H1 (cell line): ENCODE measurements at regions not wholly inside any gene's neighbourhood (a gene's known extent, or its start where the extent isn't known, plus 50 kb on each side); places are given as distances from the start of the nearest gene placed in this dataset.

Experiments used
- CTCF ChIA-PET: fragments of 300-600 bp; sonication (Branson Sonifier 250); formaldehyde crosslinking; loops from one replicate; lab custom pipeline; 2021; ENCODE audit not compliant: partially characterized antibody; lab: Charles Lee
- POLR2A ChIA-PET: fragments of 300-600 bp; sonication (Branson Sonifier 250); formaldehyde crosslinking; loops from one replicate; lab custom pipeline; 2021; ENCODE audit warnings: inconsistent platforms; ENCODE audit not compliant: partially characterized antibody; lab: Charles Lee
- DNase-seq, 2 experiments: peaks; one replicate each; pipeline versions ENCODE4 v3.0.0 to v3.0.0-alpha.2; 2010 to 2022; ENCODE audit warnings: low spot score in 2 of 2, low read depth in 1 of 2, mixed read lengths in 1 of 2
- FAIRE-seq: peaks from 2 replicates; lab custom pipeline; 2011; peaks lifted over from hg19 to GRCh38; lab: Jason Lieb, UNC
- H2AFZ ChIP-seq: 2 replicates; pipeline ENCODE4 v1.8.1; 2012; ENCODE audit warnings: low read length, inconsistent platforms
- H2AK5ac ChIP-seq: 2 replicates; pipeline ENCODE4 v1.6.1; 2013; ENCODE audit warnings: low read depth, low read length
- H2BK120ac ChIP-seq: replicated peaks from 2 replicates; pipeline ENCODE3; 2013; ENCODE audit warnings: low read depth, low read length, inconsistent platforms
- H2BK12ac ChIP-seq: 2 replicates; pipeline ENCODE4 v1.6.1; 2013; ENCODE audit warnings: low read depth, low read length
- H2BK15ac ChIP-seq: 2 replicates; pipeline ENCODE4 v1.6.1; 2013; ENCODE audit warnings: low read length
- H2BK20ac ChIP-seq: 2 replicates; pipeline ENCODE4 v1.6.1; 2013; ENCODE audit warnings: low read length
- H2BK5ac ChIP-seq: 2 replicates; pipeline ENCODE4 v1.6.1; 2013; ENCODE audit warnings: low read depth, low read length
- H3K14ac ChIP-seq: 2 replicates; pipeline ENCODE4 v1.6.1; 2013; ENCODE audit warnings: inconsistent platforms; ENCODE audit not compliant: insufficient read length
- H3K18ac ChIP-seq: 2 replicates; pipeline ENCODE4 v1.6.1; 2013; ENCODE audit warnings: low read length; ENCODE audit errors: extremely low read depth
- H3K23ac ChIP-seq: 2 replicates; pipeline ENCODE4 v1.6.1; 2013; ENCODE audit warnings: inconsistent platforms; ENCODE audit not compliant: insufficient read length
- H3K23me2 ChIP-seq: 2 replicates; pipeline ENCODE4 v1.6.1; 2013; ENCODE audit warnings: low read depth, low read length
- H3K27ac ChIP-seq: 2 replicates; pipeline ENCODE4 v1.6.1; 2011; ENCODE audit warnings: low read depth, low read length, inconsistent platforms
- H3K27me3 ChIP-seq, 4 experiments: replicated peaks in 1 of 4; 1 replicate in 1 of 4; 2 replicates in 3 of 4; pipeline versions ENCODE4 v1.6.1 to v1.8.1; 2011 to 2013; ENCODE audit warnings: low read length in 3 of 4, mild to moderate bottlenecking in 3 of 4, inconsistent platforms in 2 of 4, mixed read lengths in 2 of 4, moderate library complexity in 1 of 4; ENCODE audit not compliant: control insufficient read depth in 3 of 4, insufficient read depth in 3 of 4; ENCODE audit errors: extremely low read depth in 1 of 4
- H3K36me3 ChIP-seq, 4 experiments: 2 replicates each; pipeline versions ENCODE4 v1.6.1 to v1.8.1; 2011 to 2013; ENCODE audit warnings: mild to moderate bottlenecking in 4 of 4, low read length in 3 of 4, moderate library complexity in 2 of 4, control low read depth in 1 of 4, inconsistent platforms in 1 of 4; ENCODE audit not compliant: insufficient read depth in 4 of 4, control insufficient read depth in 2 of 4
- H3K4ac ChIP-seq: replicated peaks from 2 replicates; pipeline ENCODE3; 2013; ENCODE audit warnings: low read length, low read depth, mixed read lengths, inconsistent platforms; ENCODE audit not compliant: insufficient read length
- H3K4me1 ChIP-seq, 4 experiments: replicated peaks in 1 of 4; 1 replicate in 1 of 4; 2 replicates in 3 of 4; pipeline versions ENCODE4 v1.6.1 to v1.8.1; 2011 to 2013; ENCODE audit warnings: low read length in 3 of 4, inconsistent platforms in 2 of 4, mixed read lengths in 1 of 4; ENCODE audit not compliant: insufficient read depth in 4 of 4, control insufficient read depth in 3 of 4
- H3K4me2 ChIP-seq, 2 experiments: 2 replicates each; pipeline versions ENCODE4 v1.6.1 to v1.8.1; 2011 to 2013; ENCODE audit warnings: low read depth in 2 of 2, low read length in 2 of 2, control low read depth in 1 of 2, inconsistent platforms in 1 of 2, mild to moderate bottlenecking in 1 of 2; ENCODE audit not compliant: insufficient read depth in 1 of 2
- H3K4me3 ChIP-seq, 4 experiments: fragments of 200-600, 300-600 bp in 1 of 4; sonication (generic), shearing (Covaris generic), sonication (Bioruptor Twin) in 1 of 4; 2 replicates each; pipeline versions ENCODE4 v1.5.1 to v1.8.1; 2011 to 2016; ENCODE audit warnings: low read length in 4 of 4, low read depth in 3 of 4, control low read depth in 2 of 4, inconsistent platforms in 2 of 4, mild to moderate bottlenecking in 2 of 4, mixed read lengths in 1 of 4, moderate library complexity in 1 of 4; ENCODE audit not compliant: insufficient read depth in 2 of 4; ENCODE audit errors: extremely low read depth in 1 of 4
- H3K56ac ChIP-seq: replicated peaks from 2 replicates; pipeline ENCODE3; 2013; ENCODE audit warnings: low read depth, mild to moderate bottlenecking, mixed read lengths, low read length, inconsistent platforms; ENCODE audit not compliant: insufficient read length
- H3K79me1 ChIP-seq: 2 replicates; pipeline ENCODE4 v1.6.1; 2013; ENCODE audit warnings: low read depth, low read length, control low read depth
- H3K79me2 ChIP-seq, 2 experiments: 2 replicates each; pipeline versions ENCODE4 v1.6.1 to v1.8.1; 2012 to 2013; ENCODE audit warnings: low read length in 2 of 2, mild to moderate bottlenecking in 2 of 2, inconsistent platforms in 1 of 2; ENCODE audit not compliant: insufficient read depth in 2 of 2, control insufficient read depth in 1 of 2
- H3K9ac ChIP-seq, 4 experiments: replicated peaks in 1 of 4; 1 replicate in 1 of 4; 2 replicates in 3 of 4; pipeline versions ENCODE4 v1.6.1 to v1.8.1; 2011 to 2013; ENCODE audit warnings: low read depth in 3 of 4, low read length in 3 of 4, control low read depth in 2 of 4, mild to moderate bottlenecking in 2 of 4, moderate library complexity in 2 of 4, inconsistent platforms in 1 of 4; ENCODE audit errors: extremely low read depth in 1 of 4
- H3K9me3 ChIP-seq, 2 experiments: 2 replicates each; pipeline versions ENCODE4 v1.6.1 to v1.8.1; 2012 to 2013; ENCODE audit warnings: mild to moderate bottlenecking in 2 of 2, moderate library complexity in 2 of 2, control low read depth in 1 of 2, inconsistent platforms in 1 of 2, low read depth in 1 of 2, low read length in 1 of 2, mixed read lengths in 1 of 2; ENCODE audit not compliant: insufficient read depth in 2 of 2
- H4K20me1 ChIP-seq, 2 experiments: replicated peaks in 1 of 2; 2 replicates each; pipeline versions ENCODE3 to v1.8.1; 2011 to 2013; ENCODE audit warnings: inconsistent platforms in 2 of 2, low read length in 2 of 2, mild to moderate bottlenecking in 1 of 2; ENCODE audit not compliant: insufficient read depth in 2 of 2, control insufficient read depth in 1 of 2
- H4K5ac ChIP-seq: 2 replicates; pipeline ENCODE4 v1.6.1; 2013; ENCODE audit warnings: low read length, low read depth, mixed read lengths, inconsistent platforms; ENCODE audit not compliant: insufficient read length
- H4K8ac ChIP-seq: 2 replicates; pipeline ENCODE4 v1.8.0; 2013; ENCODE audit warnings: mild to moderate bottlenecking, moderate library complexity, low read length, inconsistent platforms; ENCODE audit not compliant: insufficient read depth; ENCODE audit errors: extremely low read depth
- H4K91ac ChIP-seq: replicated peaks from 2 replicates; pipeline ENCODE3; 2013; ENCODE audit warnings: low read length, mixed read lengths, inconsistent platforms; ENCODE audit not compliant: insufficient read length
- ASH2L ChIP-seq: fragments of 200-600, 300-600 bp; sonication (generic); IDR thresholded peaks from one replicate; pipeline ENCODE4 v1.7.1; 2017; ENCODE audit warnings: low read length
- BRCA1 ChIP-seq: IDR thresholded peaks from 2 replicates; pipeline ENCODE4 v1.6.1; 2012; ENCODE audit warnings: low read depth, low read length, improper control_type of control experiment
- CHD2 ChIP-seq: IDR thresholded peaks from 2 replicates; pipeline ENCODE4 v1.6.1; 2012; ENCODE audit warnings: low read length, improper control_type of control experiment
- JUND ChIP-seq: IDR thresholded peaks from 2 replicates; pipeline ENCODE4 v1.6.1; 2011; ENCODE audit warnings: mild to moderate bottlenecking, improper control_type of control experiment, low read length
- KDM1A ChIP-seq: fragments of 200-600, 300-600 bp; sonication (generic); IDR thresholded peaks from 2 replicates; pipeline ENCODE4 v1.7.1; 2016; ENCODE audit warnings: mild to moderate bottlenecking, low read length, borderline replicate concordance
- NRF1 ChIP-seq: IDR thresholded peaks from 2 replicates; pipeline ENCODE4 v1.6.1; 2011; ENCODE audit warnings: mild to moderate bottlenecking, low read depth, low read length, improper control_type of control experiment
- POLR2A ChIP-seq, 2 experiments: IDR thresholded peaks; 1 replicate in 1 of 2; 2 replicates in 1 of 2; pipeline ENCODE4 v1.6.1; 2011; ENCODE audit warnings: low read depth in 2 of 2, low read length in 2 of 2, mild to moderate bottlenecking in 2 of 2; ENCODE audit errors: control extremely low read depth in 1 of 2
- RNF2 ChIP-seq: fragments of 200-900, 300-1000 bp; sonication (generic); IDR thresholded peaks from 2 replicates; pipeline ENCODE4 v1.7.1; 2016; ENCODE audit warnings: borderline replicate concordance, low read depth, mild to moderate bottlenecking, antibody characterized with exemption, low read length; ENCODE audit not compliant: poor library complexity, severe bottlenecking; ENCODE audit errors: missing control alignments
- SIN3A ChIP-seq, 2 experiments: IDR thresholded peaks in 1 of 2; conservative IDR thresholded peaks in 1 of 2; 2 replicates each; pipeline ENCODE4 v1.6.1; 2011 to 2012; ENCODE audit warnings: low read length in 2 of 2, improper control_type of control experiment in 1 of 2, low read depth in 1 of 2, mild to moderate bottlenecking in 1 of 2
- SUZ12 ChIP-seq: fragments of 200-600 bp; sonication (generic); IDR thresholded peaks from 2 replicates; pipeline ENCODE4 v1.6.1; 2012; ENCODE audit warnings: mild to moderate bottlenecking, inconsistent platforms, low read length, moderate library complexity, mixed read lengths
- TBP ChIP-seq: IDR thresholded peaks from 2 replicates; pipeline ENCODE4 v1.6.1; 2011; ENCODE audit warnings: low read depth, low read length, improper control_type of control experiment
- WGBS, 2 experiments: shearing (Covaris generic) in 1 of 2; methylation state at CpG; one replicate each; pipeline versions ENCODE4 v1.1.6 to v1.1.7; 2013 to 2015; ENCODE audit warnings: low lambda C conversion rate in 2 of 2, mixed read lengths in 2 of 2, inconsistent platforms in 1 of 2, low coverage in 1 of 2, missing lambda C conversion rate in 1 of 2; ENCODE audit not compliant: insufficient replicate concordance in 2 of 2, insufficient coverage in 1 of 2, insufficient read length in 1 of 2; ENCODE audit errors: extremely low coverage in 1 of 2, missing lambda C conversion rate in 1 of 2; 5-methylcytosine and 5-hydroxymethylcytosine counted together
- TF ChIP-seq, protein P1 (sequence below): IDR thresholded peaks from 2 replicates; pipeline ENCODE4 v1.6.1; 2011; ENCODE audit warnings: low read length, improper control_type of control experiment

- Histone ChIP-seq H3K27me3 (no peaks in the 10 kb centered on the region; a peak in 1 of 7 replicates), H2BK20ac (no peak overlapping the region), H4K5ac (no peak overlapping the region), H4K91ac (no peak overlapping the region), H2BK15ac (no peak overlapping the region), H4K20me1 (no peaks in the 10 kb centered on the region), H3K36me3 (0 out of 8 replicates have a peak, but pooled peaks cover 0 to 3% (median 0%) of the 10 kb centered on the region in 4 experiments), H3K56ac (no peak overlapping the region), H3K9ac (no peak overlapping the region), H3K18ac (peak overlapping the region; percentile 65; the same call in 1 of the 2 replicates), H3K4me1 (peaks cover 2 to 8% (median 7%) of the 10 kb centered on the region in 4 experiments; a peak in 5 of 7 replicates), H3K9me3 (peaks cover 2 to 12% of the 10 kb centered on the region in 2 experiments; a peak in 3 of 4 replicates), H2AFZ (0 out of 2 replicates have a peak overlapping the region, but pooled peaks have one; percentile 9), H2BK120ac (peak overlapping the region; percentile 51), H3K79me1 (no peaks in the 10 kb centered on the region), H3K4ac (no peak overlapping the region), H3K4me3 (0 out of 8 replicates have a peak overlapping the region, but pooled peaks of 1 of the 4 experiments have one; percentile 1), H3K23ac (no peak overlapping the region), H3K79me2 (no peaks in the 10 kb centered on the region), H3K14ac (no peak overlapping the region), H3K23me2 (no peaks in the 10 kb centered on the region; the same call in 1 of the 2 replicates), H4K8ac (no peak overlapping the region), H2BK5ac (no peak overlapping the region; the same call in 1 of the 2 replicates), H3K27ac (no peak overlapping the region), H2AK5ac (no peak overlapping the region), H3K4me2 (peak overlapping the region; percentile 16 to 20; a peak in 3 of 4 replicates), H2BK12ac (peak overlapping the region; percentile 22; the same call in 1 of the 2 replicates)
- no peak for DNase-seq
- no peak for FAIRE-seq
- 28% methylated on average over 3 of the region's 3 CpGs; no CpG with 5 or more reads in 1 of the 2 experiments for WGBS, 2 experiments
- ChIA-PET POLR2A (interaction anchor here (1.3 kb wide), 1 partner anchor 8 kb away, joined by 3 read pairs; no protein-coding TSS in a partner anchor), CTCF (interaction anchor here (0.7 to 2.5 kb wide), 12 partner anchors 10 to 217 kb away, joined by 3 to 15 read pairs (median 4); no protein-coding TSS in a partner anchor)
- TF ChIP-seq, protein P1, sequence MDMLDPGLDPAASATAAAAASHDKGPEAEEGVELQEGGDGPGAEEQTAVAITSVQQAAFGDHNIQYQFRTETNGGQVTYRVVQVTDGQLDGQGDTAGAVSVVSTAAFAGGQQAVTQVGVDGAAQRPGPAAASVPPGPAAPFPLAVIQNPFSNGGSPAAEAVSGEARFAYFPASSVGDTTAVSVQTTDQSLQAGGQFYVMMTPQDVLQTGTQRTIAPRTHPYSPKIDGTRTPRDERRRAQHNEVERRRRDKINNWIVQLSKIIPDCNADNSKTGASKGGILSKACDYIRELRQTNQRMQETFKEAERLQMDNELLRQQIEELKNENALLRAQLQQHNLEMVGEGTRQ: no peak
- TF ChIP-seq NRF1 (no peak), SIN3A (conservative IDR thresholded peaks at IDR 0.05 in 1 of 2, IDR thresholded peaks at IDR 0.05 in 1 of 2; ENCODE audit: low read depth in 1 of 2, low read length in 2 of 2) (no peak), RNF2 (no peak), ASH2L (no peak), BRCA1 (no peak), TBP (no peak), SUZ12 (no peak), KDM1A (no peak), CHD2 (no peak), JUND (no peak), POLR2A (IDR thresholded peaks at IDR 0.05; ENCODE audit: control extremely low read depth in 1 of 2, low read depth in 2 of 2, low read length in 2 of 2) (no peak)
These were observed 298.9 kb downstream of the BUD13 start for GRCh38 chr11:116473790-116474346.
